ENCODE measurements at regions not wholly inside any gene's neighbourhood (a gene's known extent, or its start where the extent isn't known, plus 50 kb on each side); places are given as distances from the start of the nearest gene placed in this dataset.

- TF ChIP-seq ZNF462 (CRISPR knock-in tag; IDR thresholded peaks at IDR 0.05) (no peak), ZNF331 (CRISPR knock-in tag; IDR thresholded peaks at IDR 0.05; ENCODE audit: low read depth) (no peak), EZH2phosphoT487 (IDR thresholded peaks at IDR 0.05; ENCODE audit: unreplicated experiment) (no peak), JUNB (IDR thresholded peaks at IDR 0.05; ENCODE audit: unreplicated experiment) (no peak), STAT1 (IDR thresholded peaks at IDR 0.05; ENCODE audit: unreplicated experiment) (no peak)
Observed at GRCh38 chr7:45244981-45245380, 87.4 kb downstream of the RAMP3 start (continued).

- no peaks in the 10 kb centered on the region for H3K27me3 Mint-ChIP-seq (ENCODE audit: insufficient read depth, low read depth, poor library complexity)
- Histone ChIP-seq H3K4me1 (ENCODE audit: insufficient read depth) (no peaks in the 10 kb centered on the region), H3K9me2 (ENCODE audit: insufficient read depth) (no peaks in the 10 kb centered on the region), H3K4me3 (no peak overlapping the region), H3K27me3 (ENCODE audit: insufficient read depth) (no peaks in the 10 kb centered on the region), H4K20me1 (replicated peaks; ENCODE audit: insufficient read depth) (no peaks in the 10 kb centered on the region), H2AFZ (no peak overlapping the region), H3K27ac (ENCODE audit: low read depth) (no peak overlapping the region), H3K4me2 (no peak overlapping the region), H3K36me3 (ENCODE audit: insufficient read depth) (no peaks in the 10 kb centered on the region), H3K79me2 (replicated peaks; ENCODE audit: insufficient read depth) (no peaks in the 10 kb centered on the region), H3F3A (replicated peaks; ENCODE audit: low read depth) (no peaks in the 10 kb centered on the region)
- H3K9me3 Mint-ChIP-seq: no peaks in the 10 kb centered on the region
- H3K4me3 Mint-ChIP-seq: no peak overlapping the region
- no peaks in the 10 kb centered on the region for H3K36me3 Mint-ChIP-seq (ENCODE audit: low read depth)
- H3K27ac Mint-ChIP-seq: no peak overlapping the region
- DNase-seq (ENCODE audit: low spot score) (no peak), ATAC-seq (no peak)
- no peaks in the 10 kb centered on the region; the same call in 2 of the 3 replicates for H3K4me1 Mint-ChIP-seq
- TF ChIP-seq NANOG (IDR thresholded peaks at IDR 0.05; ENCODE audit: borderline replicate concordance): no peak
- TF ChIP-seq JUNB (IDR thresholded peaks at IDR 0.05; ENCODE audit: unreplicated experiment): no peak
- TF ChIP-seq CTCF (conservative IDR thresholded peaks at IDR 0.05; ENCODE audit: low read depth in 2 of 2): no peak
- TF ChIP-seq STAT1 (IDR thresholded peaks at IDR 0.05; ENCODE audit: unreplicated experiment): no peak
- no peak for TF ChIP-seq ZNF462 (CRISPR knock-in tag; IDR thresholded peaks at IDR 0.05)
- no peak for TF ChIP-seq POLR2AphosphoS5 (IDR thresholded peaks at IDR 0.05; ENCODE audit: low read depth)
- no peak for TF ChIP-seq ZNF114 (CRISPR knock-in tag; IDR thresholded peaks at IDR 0.05)
- no peak for TF ChIP-seq EZH2phosphoT487 (IDR thresholded peaks at IDR 0.05; ENCODE audit: unreplicated experiment)
Observed at GRCh38 chr7:45246339-45246738, 88.7 kb downstream of the RAMP3 start.

Data from GM23338 (cell line).